HG03060 (cell line): ENCODE measurements at regions not wholly inside any gene's neighbourhood (a gene's known extent, or its start where the extent isn't known, plus 50 kb on each side); places are given as distances from the start of the nearest gene placed in this dataset.

Experiments used
- ATAC-seq: cut with Tn5 transposase; IDR thresholded peaks from one replicate; pipeline ENCODE4 v1.9.1; 2021; ENCODE audit warnings: low read depth, moderate number of reproducible peaks; ENCODE audit not compliant: unreplicated experiment

DNA sequence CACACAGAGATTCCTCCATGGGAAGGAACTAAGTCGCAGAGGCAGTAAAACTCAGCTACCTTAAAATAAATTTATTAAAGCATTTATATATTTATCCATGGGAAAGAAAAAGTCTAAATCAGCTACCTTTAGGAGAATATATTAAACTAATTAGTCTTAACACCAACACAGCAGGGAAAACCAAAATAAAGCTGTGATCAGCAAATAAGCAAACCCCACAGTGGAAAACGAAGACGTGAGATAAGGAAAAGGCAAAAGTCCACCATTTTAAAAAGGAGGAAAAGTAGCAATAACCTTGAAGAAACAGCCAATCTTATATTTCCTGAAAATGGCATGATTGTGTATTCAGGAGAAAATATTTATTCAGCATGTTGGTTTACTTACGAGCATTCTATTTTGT is 473.0 kb upstream of the ROBO2 start:
- no peak for ATAC-seq

DNA sequence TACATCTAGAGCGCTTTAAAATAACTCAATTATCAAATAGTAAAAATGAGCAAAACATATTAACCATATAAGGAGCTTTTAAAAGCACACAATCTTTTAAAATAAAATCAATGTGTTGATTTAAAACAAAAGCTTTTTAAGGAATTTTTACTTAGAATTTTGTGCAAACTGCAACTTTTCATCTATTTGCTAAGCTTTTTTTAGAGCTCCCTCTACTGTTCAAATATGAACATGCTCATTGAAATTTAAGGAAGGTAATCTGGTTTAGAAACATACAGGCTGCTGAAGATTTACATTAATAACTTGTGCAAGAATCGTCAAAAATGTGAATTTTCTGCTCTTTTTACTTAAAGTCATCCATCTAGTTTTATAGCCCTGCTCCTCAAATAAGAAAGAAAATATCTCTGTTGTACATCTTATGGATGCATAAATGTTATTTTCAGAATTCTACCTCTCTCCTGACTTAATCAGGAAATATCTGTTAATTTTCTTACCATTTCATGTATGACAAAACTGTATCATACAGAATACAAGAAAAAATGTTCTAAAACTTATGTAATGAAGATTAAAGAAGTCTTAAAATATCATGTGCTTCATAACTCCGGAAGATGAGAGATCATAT is 469.4 kb upstream of the ROBO2 start:
- ATAC-seq: no peak

DNA sequence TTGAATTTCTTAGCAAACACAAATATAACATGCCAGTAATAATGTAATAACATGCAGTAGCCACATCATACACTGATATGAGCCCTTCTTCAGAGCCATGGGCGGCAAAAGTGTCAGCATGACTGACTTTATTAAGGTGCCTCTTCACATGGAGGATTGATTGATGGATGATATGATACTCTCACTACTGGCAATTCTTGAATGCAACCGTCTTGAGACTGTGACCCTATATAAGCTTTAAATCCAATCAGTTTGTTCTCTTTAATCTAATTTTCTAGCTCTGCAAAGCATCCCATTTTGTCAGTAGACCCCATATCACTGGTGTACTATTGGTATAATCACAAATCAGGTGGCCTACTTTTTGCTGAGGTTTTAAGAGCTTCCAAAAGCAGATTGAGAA is 463.7 kb upstream of the ROBO2 start:
- ATAC-seq: no peak

DNA sequence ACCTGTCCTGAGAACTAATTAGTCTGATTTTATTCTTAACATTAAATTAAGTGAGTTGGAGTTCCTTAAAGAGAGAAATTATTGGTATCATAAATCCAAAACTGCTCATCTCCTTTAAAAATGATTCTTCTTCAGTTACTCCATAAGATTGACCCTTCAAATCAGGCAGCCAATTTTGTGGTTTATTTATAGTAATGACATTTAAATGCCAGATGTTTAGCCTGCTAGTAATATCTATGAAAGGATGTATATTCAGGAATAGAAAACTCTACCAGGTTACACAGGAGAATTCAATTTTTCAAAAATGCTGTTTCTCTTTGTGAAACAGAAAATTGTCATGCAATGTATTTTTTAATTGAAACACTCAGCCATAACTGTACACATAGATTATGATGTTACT is 457.8 kb upstream of the ROBO2 start:
- no peak for ATAC-seq

DNA sequence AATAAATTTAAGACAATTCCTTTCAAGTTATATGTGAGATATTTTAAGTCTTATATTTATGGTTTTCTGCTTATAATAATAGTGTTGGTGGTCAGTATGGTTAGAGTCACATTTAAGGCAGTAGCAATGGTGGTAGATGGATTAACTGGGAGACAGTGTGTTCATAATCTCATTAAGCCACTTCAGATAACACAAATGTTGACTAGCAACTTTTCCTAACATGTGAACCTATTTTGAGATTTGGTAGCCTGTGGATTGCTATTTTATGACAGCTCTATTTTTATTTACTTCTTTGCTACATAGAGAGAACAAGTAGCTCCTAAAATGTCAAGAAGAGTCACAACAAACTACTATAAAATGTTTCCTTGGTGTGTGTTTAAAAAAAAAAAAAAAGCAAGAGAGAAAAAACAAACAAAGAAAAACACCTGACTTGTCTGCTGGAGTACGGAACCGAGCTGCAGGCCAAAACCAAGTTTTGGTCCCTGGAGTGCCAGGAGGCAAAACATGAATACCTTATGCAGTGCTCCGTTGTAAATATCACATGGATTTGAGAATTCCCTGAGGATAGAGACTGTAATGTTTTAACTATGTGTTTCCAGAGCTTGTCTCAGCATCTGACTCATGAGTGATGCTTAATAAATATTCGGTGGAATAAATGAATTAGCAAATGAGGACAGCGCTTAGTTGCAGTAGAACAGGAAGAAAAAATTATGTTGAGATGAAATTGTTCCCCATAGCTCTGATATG is 457.1 kb upstream of the ROBO2 start:
- no peak for ATAC-seq

DNA sequence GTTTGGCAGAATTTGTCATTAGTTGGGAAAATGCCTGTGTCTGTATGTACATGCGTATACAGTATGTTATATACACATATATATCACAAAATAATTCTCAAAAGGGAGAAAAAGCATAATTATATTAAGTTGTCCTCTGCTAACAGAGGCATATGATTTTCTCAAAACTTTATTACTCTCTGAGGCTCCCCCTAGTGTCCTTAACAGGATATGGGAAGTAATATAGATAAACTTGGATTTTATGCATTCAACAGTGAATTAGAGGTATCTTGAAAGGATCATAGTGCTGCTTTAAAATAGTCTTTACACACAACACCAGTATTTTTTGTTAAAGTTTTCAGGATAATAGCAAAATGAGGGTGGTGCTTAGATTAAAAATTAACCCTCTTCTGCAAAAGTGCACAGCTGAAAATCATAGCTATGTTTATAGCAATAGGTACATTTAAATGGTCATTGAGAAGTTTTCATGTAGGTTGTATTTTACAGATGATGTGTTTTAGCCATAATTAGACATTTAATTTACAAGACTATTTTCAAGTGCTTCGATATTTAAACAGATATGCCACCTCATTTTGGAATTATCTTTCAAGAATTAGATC is 454.0 kb upstream of the ROBO2 start:
- ATAC-seq: no peak

DNA sequence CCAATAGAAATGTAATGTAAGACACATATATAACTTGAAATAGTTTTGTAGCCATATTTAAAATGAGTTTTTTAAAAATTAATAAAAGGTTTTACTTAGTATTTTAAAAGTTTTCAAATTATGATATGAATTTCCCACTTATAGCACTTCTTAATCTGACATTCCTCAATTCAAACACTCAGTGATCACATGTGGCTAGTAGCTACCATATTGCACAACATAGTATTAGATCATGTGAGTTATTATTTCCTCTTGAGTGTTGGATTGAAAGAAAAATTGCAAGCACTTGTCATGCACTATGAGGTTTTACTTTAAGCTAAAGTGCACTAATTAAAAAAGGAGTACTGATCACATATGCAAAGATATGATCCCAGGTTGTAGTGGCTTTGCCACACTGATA is 453.4 kb upstream of the ROBO2 start:
- ATAC-seq: no peak

DNA sequence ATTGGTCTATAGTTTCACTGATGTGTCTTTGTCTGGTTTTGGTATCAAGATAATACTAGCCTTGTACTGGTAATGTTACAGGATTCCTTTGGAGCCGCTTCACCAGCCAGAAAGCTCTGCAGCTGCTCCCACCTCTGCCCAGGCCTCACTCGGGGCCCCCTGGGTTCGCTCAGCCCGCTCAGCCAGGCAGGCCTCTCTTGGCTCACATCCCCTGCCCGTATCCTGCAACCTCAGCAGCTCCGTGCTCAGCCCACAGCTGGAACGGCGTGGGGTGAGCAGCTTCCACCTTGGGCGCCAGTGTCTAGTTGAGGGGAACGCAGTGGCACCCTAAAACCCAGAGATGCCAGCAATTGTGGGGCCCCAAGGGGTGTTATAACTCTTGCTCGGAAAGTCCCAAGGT is 429.7 kb upstream of the ROBO2 start:
- ATAC-seq: no peak

DNA sequence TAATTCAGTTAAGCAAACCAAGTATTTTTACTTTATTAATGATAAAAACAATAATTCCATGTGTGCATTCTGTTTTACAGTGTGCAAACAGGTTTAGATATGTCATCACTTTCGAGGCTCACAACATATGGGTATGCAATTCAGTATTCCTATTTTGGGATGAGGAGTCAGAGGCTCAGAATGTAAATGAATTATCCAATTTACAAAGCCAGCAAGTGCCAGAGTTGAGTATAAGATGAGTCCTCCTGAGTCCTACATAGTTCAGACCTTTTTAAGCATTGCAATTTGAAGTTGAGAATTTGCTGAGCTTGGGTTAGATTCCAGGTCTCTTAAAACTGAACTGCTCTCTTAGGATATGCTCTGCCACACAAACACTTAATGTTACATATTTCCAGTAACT is 424.2 kb upstream of the ROBO2 start:
- no peak for ATAC-seq

DNA sequence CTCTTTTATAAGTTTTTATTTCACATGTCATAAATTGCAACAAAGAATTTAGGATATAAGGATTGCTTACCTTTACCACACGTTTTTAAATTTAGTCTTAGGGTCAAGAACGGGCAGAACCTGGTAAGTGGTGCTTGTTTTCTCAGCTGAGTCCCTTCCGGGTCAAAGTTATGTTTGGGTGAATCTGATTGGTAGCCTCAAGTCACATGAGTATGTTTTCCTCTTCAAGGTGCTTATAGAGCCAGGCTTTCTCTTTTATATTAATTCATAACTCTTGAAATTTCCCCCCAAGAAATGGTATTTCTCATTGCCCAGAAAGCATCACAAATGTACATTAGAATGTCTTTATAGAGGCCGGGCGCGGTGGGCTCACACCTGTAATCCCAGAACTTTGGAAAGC is 415.7 kb upstream of the ROBO2 start:
- ATAC-seq: no peak

DNA sequence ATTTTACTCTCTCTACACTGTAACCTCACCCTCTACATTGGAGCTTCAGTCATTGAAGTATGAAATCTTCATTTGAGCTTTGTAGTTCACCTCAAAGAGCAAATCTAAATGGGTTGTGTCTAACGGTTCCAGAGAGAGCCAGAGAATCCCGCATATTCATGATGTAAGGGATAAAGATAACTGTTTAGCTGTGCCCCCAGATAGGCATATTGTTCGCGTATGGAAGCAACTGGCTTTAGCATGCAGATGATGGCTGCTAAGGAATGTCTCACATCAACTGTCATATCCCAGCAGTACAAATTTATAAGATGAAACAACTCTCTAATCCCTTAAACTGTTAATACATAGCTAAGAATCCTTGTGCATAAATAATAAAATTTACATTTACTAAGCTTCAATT is 412.7 kb upstream of the ROBO2 start:
- ATAC-seq: no peak

DNA sequence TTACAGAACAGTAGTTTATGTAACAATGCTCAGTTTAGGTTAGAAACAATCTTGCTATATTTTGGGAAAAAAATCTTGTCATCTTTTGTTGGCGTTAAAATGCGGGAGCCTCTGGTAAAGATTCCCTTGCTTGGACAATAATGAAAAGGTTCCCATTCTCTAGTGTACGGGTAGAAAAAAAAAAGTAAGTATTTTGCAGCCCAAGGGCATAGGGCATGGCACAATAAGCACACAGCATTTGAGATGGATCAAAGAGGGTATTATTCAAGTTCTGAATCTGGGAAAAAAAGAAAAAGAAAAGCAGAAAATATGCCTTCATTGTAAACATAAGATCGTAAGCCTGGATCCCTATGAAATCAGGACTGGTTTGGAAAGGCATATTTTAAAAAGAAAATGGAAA is 408.6 kb upstream of the ROBO2 start:
- no peak for ATAC-seq

DNA sequence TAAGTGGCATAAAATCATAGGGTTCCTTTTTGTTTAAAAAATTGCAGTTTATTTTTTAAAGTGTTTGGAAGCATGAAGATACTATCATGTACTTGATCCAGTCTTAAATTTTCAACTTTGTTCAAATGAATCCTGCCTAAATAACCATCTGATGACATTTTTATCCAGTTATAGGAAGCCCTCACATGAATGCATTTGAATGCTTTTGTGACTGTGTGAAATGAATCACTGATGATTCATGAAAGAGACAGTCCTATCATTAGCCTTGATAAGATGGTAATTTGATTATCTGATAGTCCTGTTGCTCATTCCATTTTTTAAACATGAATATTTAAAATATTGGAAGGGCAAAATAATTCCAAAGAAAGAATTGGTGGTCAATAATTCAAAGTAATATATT is 401.9 kb upstream of the ROBO2 start:
- ATAC-seq: no peak

DNA sequence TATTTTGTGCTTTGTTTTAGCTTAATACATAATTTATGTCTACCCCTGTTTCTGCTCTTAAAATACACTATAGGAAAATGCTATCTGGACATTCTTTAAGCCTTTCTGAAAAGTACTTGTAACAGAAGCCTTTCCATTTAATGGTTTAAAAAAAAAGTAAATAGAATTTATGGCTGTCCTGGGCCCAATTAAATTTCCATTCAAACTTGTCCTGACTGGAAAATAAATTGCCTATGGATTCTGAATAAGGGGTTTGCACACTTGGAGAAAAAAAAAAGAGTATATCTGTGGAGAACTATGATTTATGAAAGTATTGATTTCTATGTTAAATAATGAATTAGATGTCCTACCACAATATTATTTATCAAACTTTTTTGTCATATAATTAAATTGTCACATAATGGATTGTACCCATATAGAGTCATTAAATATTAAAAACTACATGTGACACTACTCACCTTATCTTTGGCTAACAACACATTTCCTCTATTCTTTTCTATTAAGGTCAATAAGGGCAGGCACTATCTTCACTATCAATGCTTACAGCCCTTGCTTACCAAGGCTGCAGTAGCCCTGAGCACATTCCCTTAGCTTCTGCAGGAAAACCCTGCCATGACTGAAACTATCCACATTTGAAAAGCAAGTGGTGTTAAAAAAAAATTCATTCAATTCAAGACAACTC is 396.1 kb upstream of the ROBO2 start:
- ATAC-seq: no peak

DNA sequence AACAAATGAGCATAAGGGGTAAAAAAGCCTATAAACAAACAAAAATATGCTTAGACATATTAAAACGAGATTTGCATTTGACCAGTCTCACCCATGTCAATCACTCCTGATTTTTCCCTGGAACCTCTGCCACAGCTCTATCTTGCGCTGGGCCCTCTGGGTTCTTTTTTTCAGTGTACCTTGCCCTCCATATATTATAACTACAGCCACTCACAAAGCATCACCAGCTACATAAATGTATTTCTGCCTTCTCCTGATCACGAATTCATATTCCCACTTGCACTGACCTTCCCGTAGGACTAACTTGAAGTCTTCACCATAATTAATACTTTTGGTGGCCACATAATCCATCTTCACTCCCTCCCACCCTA is 395.6 kb upstream of the ROBO2 start:
- no peak for ATAC-seq

DNA sequence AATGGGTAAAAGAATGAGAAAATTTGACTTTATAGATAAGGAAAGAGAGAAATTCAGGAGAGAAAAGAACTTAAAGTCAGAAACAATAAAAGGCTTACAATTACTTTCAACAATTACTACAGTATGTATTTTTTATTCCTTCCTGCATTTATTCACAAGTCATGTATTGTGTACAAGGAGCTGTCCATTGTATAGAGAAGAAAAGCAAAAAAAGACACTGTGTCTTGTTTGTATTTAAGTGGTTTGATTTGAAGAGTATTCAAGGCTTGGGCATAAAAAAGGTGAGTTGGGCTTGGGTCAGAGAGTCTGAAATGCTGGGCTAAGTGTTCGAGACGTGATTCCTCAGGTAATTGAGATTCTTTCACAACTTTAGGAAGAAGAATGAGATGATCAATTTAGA is 394.2 kb upstream of the ROBO2 start:
- ATAC-seq: no peak

DNA sequence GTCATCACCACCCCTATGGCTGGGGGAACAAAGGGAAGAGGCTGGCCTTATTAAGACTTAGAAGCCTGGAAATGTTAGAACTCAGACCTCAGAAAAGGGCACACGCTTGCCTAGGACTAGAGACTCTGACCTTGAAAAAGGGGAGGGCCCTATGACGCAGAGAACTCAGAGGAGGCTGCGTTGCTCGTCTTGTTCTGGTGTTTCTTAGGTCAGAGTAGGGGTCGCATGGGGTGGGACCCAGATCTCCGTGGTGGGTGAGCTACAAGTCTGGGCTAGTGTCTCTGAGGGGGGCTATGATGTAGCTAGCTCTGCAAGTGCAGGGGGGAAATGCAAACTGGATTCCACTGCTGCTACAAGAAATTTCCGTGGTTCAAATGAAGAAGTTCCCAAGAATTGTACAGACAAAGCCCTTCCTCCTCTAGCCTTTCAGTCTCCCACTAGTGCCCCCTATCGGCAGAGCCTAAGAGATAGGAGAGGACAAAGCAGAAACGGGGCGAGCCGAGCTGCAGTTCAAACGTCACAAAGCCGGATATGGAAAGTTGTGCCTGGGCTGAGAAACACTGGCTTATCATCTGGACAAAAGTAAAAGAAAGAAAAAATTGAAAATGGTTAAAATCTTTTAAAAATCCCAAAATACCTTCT is 392.9 kb upstream of the ROBO2 start:
- no peak for ATAC-seq

DNA sequence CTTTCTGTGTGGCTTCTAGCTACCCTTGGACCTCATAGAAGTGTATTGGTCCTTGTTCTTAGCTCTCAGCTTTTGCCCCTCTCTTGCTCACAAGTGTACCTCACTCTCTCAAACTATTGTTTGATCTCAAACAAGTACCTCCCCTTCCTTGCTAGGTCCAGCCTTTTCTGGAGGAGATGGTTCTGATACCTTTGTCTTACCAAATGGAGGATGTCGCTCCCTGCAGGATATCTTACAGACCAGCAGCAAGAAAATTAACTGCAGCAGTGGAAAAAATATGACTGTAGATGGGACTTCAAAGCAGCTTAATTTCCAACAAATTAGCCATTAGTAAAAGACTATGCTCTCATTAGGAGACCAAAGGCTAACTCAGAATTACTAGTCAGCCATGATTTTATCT is 388.1 kb upstream of the ROBO2 start:
- ATAC-seq: no peak

DNA sequence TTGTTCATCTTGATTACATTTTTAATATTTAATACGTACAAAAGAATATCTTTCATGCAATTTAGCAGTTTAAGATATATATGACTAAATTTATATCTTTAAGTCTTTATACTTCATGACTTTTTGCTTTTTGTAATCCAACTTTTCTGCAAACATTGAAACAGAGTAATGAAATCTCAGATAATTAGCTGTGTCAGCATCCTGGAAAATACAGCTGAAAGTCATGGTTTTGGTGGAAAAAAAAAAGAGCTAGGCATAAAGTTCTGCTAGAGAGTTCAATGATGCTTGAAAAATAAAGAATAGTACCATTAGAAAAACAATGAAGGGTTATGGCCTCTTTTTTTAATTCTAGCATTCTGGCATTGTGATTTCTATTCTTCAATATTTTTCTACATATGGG is 387.4 kb upstream of the ROBO2 start:
- ATAC-seq: no peak

DNA sequence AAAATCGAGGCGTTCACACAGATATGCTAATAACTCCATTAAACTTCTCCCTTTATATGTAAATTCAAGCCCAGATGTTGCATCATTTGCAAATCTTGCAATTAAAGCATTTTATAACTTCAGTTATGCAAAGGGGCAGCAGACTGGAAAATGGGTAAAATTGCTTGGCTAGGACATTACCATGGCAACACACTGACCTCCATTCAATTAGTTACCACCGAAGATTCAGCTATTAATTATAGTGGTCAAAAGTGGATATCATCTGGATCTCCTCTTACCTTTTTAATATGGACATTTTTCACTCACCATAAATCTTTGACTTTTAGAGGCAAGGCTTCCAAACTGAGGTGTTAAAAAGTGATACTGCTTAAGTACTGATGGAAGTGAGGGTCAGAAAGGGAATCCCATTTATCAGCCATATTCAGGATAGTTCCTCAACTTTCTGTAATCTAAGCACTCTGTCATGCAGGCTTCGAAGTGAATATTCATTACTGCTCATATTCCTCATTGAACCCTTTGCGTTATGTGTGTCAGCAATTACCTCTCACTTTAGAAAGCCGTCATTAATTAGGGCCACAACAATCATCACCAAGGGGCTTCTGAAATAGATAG is 386.2 kb upstream of the ROBO2 start:
- no peak for ATAC-seq

DNA sequence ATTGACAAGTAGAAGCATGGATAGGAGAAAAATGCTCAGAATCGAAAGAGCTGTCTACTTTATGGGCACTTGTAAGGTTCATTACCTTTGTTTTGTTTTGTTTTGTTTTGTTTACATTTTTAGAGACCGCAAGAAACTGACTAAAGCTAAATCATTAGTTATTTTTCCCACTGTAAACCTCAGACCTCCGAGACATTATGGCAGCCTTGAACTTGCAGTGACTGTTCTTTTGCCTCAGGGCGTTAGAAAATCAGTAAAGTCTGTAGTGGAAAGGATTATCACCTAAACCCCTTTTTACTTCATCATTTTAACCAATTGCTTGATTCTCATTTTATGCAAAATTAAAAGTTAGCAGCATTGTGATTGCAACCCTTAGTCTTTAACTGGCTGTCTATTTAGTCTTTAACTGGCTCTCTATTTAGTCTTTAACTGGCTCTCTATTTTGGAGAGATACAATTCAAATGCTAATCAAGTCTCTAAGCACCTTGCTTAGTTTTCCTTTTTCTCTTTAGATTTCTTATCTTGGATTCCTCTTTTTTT is 383.3 kb upstream of the ROBO2 start:
- ATAC-seq: no peak
